HEK293T (cell line): ENCODE measurements at regions not wholly inside any gene's neighbourhood (a gene's known extent, or its start where the extent isn't known, plus 50 kb on each side); places are given as distances from the start of the nearest gene placed in this dataset.

Experiments
- CTCF ChIA-PET: fragments of 350-600 bp; formaldehyde crosslinking; extraction: SDS; loops from one replicate; lab custom pipeline; 2021; ENCODE audit warnings: antibody characterized with exemption, inconsistent platforms; lab: Yijun Ruan, JAX
- POLR2A ChIA-PET: fragments of 350-600 bp; formaldehyde crosslinking; extraction: SDS; loops from one replicate; lab custom pipeline; 2020; ENCODE audit warnings: antibody characterized with exemption, inconsistent platforms; lab: Yijun Ruan, JAX
- DNase-seq: peaks from one replicate; pipeline ENCODE4 v3.0.0; 2012; ENCODE audit warnings: mixed read lengths; ENCODE audit errors: extremely low spot score
- ARNT ChIP-seq: fragments of 450-650 bp; IDR thresholded peaks from 2 replicates; pipeline ENCODE4 v1.6.1; 2017; ENCODE audit warnings: mild to moderate bottlenecking
- BHLHE40 ChIP-seq: fragments of 450-650 bp; IDR thresholded peaks from 2 replicates; pipeline ENCODE4 v1.6.1; 2016; ENCODE audit warnings: mild to moderate bottlenecking, moderate library complexity, borderline replicate concordance
- CTBP1 ChIP-seq: fragments of 450-650 bp; IDR thresholded peaks from 2 replicates; pipeline ENCODE4 v1.6.1; 2016; ENCODE audit warnings: borderline replicate concordance
- ELF4 ChIP-seq: fragments of 450-650 bp; IDR thresholded peaks from 2 replicates; pipeline ENCODE4 v1.6.1; 2017; ENCODE audit warnings: antibody characterized with exemption
- FOXA1 ChIP-seq: fragments of 450-650 bp; IDR thresholded peaks from 2 replicates; pipeline ENCODE4 v1.6.1; 2016; ENCODE audit warnings: mild to moderate bottlenecking
- FOXK2 ChIP-seq: fragments of 450-650 bp; IDR thresholded peaks from 2 replicates; pipeline ENCODE4 v1.6.1; 2016; ENCODE audit warnings: mild to moderate bottlenecking
- FOXM1 ChIP-seq: fragments of 450-650 bp; IDR thresholded peaks from 2 replicates; pipeline ENCODE4 v1.6.1; 2017; ENCODE audit warnings: mild to moderate bottlenecking, borderline replicate concordance
- HDGF ChIP-seq: fragments of 450-650 bp; IDR thresholded peaks from 2 replicates; pipeline ENCODE4 v1.6.1; 2017; ENCODE audit warnings: antibody characterized with exemption, borderline replicate concordance
- L3MBTL2 ChIP-seq: fragments of 450-650 bp; conservative IDR thresholded peaks from 2 replicates; pipeline ENCODE4 v1.6.1; 2016; ENCODE audit warnings: mild to moderate bottlenecking
- LEF1 ChIP-seq: fragments of 450-650 bp; IDR thresholded peaks from 2 replicates; pipeline ENCODE4 v1.6.1; 2017; ENCODE audit warnings: mild to moderate bottlenecking, borderline replicate concordance
- NFRKB ChIP-seq: fragments of 450-650 bp; IDR thresholded peaks from 2 replicates; pipeline ENCODE4 v1.6.1; 2016; ENCODE audit warnings: mild to moderate bottlenecking, moderate library complexity
- PKNOX1 ChIP-seq: fragments of 450-650 bp; IDR thresholded peaks from 2 replicates; pipeline ENCODE4 v1.6.1; 2016
- SP1 ChIP-seq: fragments of 450-650 bp; IDR thresholded peaks from 2 replicates; pipeline ENCODE4 v1.6.1; 2017
- SUZ12 ChIP-seq: fragments of 450-650 bp; IDR thresholded peaks from 2 replicates; pipeline ENCODE4 v1.6.1; 2016; ENCODE audit warnings: mild to moderate bottlenecking
- TARDBP ChIP-seq: fragments of 450-650 bp; IDR thresholded peaks from 2 replicates; pipeline ENCODE4 v1.6.1; 2016
- ZNF384 ChIP-seq: fragments of 450-650 bp; IDR thresholded peaks from 2 replicates; pipeline ENCODE4 v1.6.1; 2016

GRCh38 chr3:5517921-5518320, 330.4 kb downstream of the EDEM1 start:
- no peak for DNase-seq
- no peak for TF ChIP-seq BHLHE40
- TF ChIP-seq L3MBTL2 = no peak
- TF ChIP-seq ZNF384 = no peak
- no peak for TF ChIP-seq HDGF
- TF ChIP-seq ELF4 = no peak
- TF ChIP-seq CTBP1 = no peak
- no peak for TF ChIP-seq FOXA1
- TF ChIP-seq PKNOX1 = no peak
- no peak for TF ChIP-seq NFRKB
- no peak for TF ChIP-seq SUZ12
- no peak for TF ChIP-seq TARDBP
- no peak for TF ChIP-seq FOXK2
- TF ChIP-seq FOXM1 = no peak
- TF ChIP-seq ARNT = no peak
- TF ChIP-seq LEF1 = no peak
- no peak for TF ChIP-seq SP1
- CTCF ChIA-PET = no interaction called here
- POLR2A ChIA-PET = no interaction called here

DNA sequence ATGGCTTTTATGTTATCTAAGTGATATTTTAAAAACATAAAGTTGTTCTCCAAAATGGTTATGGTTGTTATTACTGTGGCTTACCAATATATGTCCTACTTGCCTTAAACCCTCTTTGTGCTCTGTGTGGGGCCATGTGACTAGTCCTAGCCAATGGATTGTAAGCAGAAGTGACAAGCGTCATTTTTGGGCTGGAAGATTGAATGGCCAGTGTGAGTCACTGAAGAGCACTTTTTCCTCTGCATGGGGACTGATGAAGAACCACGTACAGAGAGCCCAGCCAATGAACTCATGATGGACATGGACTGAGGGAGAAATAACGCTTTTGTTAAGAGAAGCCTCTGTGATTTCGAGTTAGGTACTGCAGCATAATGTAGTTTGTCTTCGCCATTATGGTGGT, 332.7 kb downstream of the EDEM1 start:
- ChIA-PET POLR2A (no interaction called here), CTCF (no interaction called here)
- TF ChIP-seq CTBP1 (no peak), ZNF384 (no peak), TARDBP (no peak), FOXK2 (no peak), SP1 (no peak), LEF1 (no peak), FOXM1 (no peak), ELF4 (no peak), PKNOX1 (no peak), SUZ12 (no peak)
- no peak for DNase-seq

DNA sequence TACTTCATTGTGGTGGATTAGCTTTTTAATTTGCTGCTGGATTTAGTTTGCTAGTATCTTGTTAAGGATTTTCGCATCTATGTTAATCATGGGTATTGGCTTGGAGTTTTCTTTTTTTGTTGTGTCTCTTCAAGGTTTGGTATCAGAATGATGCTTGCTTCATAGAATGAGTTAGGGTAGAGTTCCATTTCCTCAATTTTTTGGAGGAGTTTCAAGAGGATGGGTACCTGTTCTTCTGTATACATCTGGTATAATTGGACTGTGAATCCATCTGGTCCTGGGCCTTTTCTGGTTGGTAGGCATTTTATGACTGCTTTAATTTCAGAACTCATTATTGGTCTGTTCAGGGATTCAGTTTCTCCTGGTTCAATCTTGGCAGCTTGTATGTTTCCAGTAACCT, 335.6 kb downstream of the EDEM1 start:
- DNase-seq = no peak
- POLR2A ChIA-PET = no interaction called here
- CTCF ChIA-PET = no interaction called here
- no peak for TF ChIP-seq NFRKB

- no peak for DNase-seq
- TF ChIP-seq CTBP1 (no peak), ZNF384 (no peak), NFRKB (no peak), TARDBP (no peak), L3MBTL2 (no peak), HDGF (no peak), PKNOX1 (no peak), BHLHE40 (no peak), SUZ12 (no peak), FOXA1 (no peak)
- POLR2A ChIA-PET = no interaction called here
- CTCF ChIA-PET = no interaction called here
Measured at GRCh38 chr3:5531039-5531438, 343.5 kb downstream of the EDEM1 start.

- ChIA-PET CTCF (no interaction called here), POLR2A (no interaction called here)
Measured at GRCh38 chr3:5531741-5532290, 344.3 kb downstream of the EDEM1 start.

GRCh38 chr3:5540532-5540931, 353.0 kb downstream of the EDEM1 start:
- TF ChIP-seq BHLHE40 = no peak
- no peak for TF ChIP-seq FOXM1
- TF ChIP-seq L3MBTL2 = no peak
- no peak for TF ChIP-seq PKNOX1
- no peak for TF ChIP-seq FOXA1
- no peak for TF ChIP-seq SP1
- TF ChIP-seq LEF1 = no peak
- no peak for TF ChIP-seq HDGF
- no peak for TF ChIP-seq ZNF384
- no peak for TF ChIP-seq SUZ12
- TF ChIP-seq ARNT = no peak
- no peak for TF ChIP-seq FOXK2
- no peak for TF ChIP-seq CTBP1
- TF ChIP-seq NFRKB = no peak
- no peak for TF ChIP-seq ELF4
- no peak for TF ChIP-seq TARDBP
- DNase-seq = no peak
- ChIA-PET CTCF (no interaction called here), POLR2A (no interaction called here)

More at GRCh38 chr3:5531741-5532290, 344.3 kb downstream of the EDEM1 start:
- no peak for TF ChIP-seq NFRKB
- TF ChIP-seq FOXK2 = no peak
- no peak for TF ChIP-seq TARDBP
- no peak for TF ChIP-seq HDGF
- no peak for TF ChIP-seq ELF4
- TF ChIP-seq ZNF384 = no peak
- TF ChIP-seq ARNT = no peak
- no peak for DNase-seq
